GM19455 (cell line): ENCODE measurements at regions not wholly inside any gene's neighbourhood (a gene's known extent, or its start where the extent isn't known, plus 50 kb on each side); places are given as distances from the start of the nearest gene placed in this dataset.
"Not testable (repeated sequence)": the region's sequence is repeated elsewhere in the genome, so short reads cannot be mapped to it uniquely, and the experiment has no call there.

ENCODE experiments used
- ATAC-seq: cut with Tn5 transposase; IDR thresholded peaks from one replicate; pipeline ENCODE4 v1.9.1; 2021; ENCODE audit not compliant: unreplicated experiment

DNA sequence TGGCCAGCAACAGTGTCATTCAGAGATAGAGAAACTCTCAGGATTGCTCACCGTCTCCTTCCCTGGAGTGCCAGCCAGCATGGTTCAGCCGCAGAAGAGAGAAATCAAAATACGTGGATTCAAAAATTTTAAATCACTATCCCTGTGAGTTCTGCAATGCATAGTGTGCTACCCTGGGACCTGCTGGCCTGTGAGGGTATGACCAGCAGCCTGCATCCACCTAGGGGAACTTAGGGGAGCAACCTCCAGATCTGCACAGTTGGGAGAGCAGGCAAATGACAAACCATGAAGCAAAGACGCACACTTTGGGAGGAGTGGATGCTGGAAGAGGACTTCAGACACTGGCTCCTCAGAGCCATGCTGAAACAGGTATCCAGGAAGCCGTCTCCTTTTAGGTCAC, 639.3 kb downstream of the TNS3 start:
- ATAC-seq = no peak

DNA sequence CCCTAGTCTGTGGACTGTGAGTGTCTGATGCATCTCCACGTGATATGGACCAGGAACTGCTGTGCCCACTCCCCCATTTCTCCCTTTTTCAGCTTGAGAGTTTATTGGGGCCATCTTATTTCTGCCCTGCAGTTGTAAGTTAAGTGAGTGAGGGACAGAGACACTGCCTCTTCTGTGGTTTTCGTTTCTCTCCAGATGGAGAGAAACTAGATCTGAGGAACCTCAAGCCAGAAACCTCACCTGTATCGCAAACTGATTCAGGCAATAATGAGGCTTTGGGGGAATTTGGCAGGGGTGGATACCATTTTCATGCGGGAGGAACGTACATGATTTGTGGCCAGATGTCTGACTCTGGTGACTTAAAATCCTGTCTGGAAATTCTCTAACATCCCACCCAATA, 641.7 kb downstream of the TNS3 start:
- ATAC-seq = no peak

DNA sequence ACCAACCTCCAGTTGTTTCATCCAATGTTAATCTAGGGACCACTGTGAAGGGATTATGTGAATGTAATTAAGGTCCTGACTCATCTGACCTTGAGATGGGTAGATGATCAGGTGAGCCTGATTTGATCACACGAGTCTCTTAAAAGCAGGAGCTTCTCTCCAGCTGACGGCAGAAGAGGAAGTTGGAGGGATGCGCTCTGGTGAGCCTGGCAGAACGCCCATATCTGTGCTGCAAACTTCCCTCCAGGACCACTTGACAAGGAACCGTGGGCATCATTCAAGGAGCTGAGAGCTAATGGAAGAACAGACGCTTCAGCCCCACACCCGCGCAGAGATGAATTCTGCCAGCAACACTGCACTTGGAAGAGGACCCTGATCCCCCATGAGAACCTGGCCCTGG, 642.4 kb downstream of the TNS3 start:
- no peak for ATAC-seq

DNA sequence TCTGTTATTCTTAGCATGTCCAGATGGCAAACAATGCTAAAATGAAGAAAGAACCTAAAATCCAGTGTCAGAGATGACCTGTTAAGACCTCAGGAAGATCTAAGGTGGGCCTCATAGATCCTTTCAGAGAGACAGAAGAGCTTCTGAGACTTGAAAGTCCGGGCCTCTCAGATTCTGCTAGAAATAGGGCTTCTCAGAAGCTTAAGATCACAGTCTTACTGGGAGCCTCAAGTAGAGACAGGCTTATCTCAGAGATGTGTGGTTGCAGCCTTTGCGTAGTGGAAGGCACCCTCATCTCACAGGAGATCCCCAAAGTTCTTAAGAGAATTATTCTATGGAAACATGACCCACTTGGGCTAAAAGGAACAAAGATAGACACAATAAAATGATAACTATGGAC, 642.8 kb downstream of the TNS3 start:
- no peak for ATAC-seq

DNA sequence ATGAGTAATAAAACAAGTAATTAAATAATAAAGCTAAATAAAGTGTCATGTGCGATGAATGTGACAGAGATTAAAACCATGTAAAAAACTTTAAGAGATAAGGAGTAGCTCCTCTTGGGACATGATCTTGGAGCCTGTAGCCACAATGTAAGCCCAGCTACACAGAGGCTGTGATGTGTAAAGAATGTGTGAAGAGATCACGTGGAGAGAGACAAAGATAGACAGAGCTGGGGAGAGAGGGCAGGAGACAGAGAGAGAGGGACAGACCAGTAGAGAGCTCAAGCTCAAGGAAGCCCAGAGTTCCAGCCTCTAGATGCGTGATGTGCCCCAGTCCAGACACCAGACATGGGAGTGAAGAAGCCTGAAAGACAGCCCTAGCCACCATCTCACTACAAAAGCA, 644.1 kb downstream of the TNS3 start:
- ATAC-seq = no peak

DNA sequence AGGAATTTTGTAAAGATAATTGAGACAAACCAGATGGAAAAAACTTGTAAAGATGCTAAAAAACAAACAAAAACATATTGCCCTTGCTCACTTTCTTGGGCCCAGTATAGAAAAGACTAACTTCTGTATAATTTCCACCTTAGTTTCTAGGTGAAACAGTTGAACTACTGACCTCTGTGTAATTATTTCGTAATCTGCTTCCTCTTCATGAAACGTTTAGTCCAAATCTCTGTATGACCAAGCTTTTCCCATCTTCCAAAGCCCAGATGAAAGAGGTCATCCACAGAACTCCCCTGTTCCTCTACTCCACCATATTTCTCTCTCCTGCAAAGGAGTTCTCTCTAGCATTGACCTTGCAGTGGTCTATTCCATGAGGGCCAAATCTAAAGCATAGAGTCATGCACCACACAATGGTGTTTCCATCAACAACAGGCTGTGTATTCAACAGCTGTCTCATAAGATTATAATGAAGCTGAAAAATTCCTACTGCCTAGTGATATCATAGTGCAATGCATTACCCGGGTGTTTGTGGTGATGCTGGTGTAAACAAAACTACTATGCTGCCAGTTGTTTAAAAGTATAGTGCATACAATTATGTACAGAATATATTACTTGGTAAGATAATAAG, 647.6 kb downstream of the TNS3 start:
- no peak for ATAC-seq

DNA sequence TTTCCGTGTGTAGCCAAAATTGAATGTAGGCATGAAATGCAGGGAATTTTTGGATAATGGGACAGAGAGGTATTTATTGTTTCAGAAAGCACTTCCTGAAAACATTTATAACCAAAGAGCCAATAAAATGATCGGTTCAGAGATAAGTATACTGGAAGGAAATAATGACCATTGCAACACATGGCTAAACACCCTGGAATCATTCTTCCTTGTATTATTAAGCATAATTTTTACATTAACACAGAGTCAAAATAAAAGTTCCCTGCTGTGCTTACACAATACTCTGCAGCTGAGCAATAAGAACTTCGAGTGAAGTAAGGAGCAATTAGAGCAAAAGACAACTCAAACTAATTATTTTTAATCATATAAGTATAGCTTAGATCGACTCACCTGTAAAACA, 648.3 kb downstream of the TNS3 start:
- no peak for ATAC-seq

DNA sequence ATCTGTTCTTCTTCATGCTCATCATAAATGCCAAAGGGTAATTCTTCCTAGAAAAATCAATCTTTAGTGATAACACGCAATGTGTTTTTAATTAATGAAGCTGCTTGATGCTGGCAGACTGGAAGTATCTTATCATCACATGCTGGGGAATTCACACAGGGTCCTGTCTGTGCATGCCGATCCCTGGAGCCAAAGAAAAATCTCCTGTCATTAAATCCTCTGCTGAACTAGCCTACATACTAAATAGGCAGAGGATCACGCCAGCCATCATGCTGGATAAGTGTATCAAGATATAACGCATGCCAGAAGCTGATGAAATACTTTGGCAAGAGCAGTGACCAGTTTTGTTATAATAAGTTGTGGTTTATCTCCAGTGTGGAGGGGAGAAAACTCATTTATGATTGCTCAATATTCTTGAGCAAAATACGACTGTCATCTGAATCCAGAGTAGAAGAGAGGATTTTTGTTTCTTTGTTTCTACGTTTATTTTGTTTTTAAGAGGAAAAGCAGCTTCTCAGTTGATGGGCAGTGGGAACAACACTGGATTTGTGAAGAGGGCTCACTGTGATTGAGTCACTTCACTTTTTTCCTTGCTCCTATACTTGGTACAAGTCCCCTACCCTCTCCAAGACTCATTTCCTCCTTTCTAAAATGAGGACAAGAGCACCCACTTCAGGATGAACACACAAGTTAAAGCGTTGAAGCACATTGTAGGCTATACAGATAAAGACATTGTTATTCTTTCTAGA, 649.1 kb downstream of the TNS3 start:
- ATAC-seq = no peak

DNA sequence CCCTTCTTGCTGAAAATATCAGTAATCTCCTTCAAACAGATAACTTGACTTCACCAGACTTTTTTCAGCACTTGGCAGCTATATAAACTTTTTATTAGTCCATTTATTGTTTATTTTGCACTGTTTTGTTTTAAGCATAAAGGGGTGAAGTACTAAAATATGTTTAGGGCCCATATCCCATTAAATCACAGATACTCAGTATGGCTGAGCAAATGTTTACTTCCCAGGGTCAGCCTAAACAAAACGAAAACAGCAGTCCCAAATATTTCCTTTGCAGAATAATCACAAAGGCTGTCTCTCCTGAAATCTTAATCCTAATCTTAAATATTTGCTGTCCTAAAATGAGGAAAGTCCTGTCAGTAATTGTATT, 649.6 kb downstream of the TNS3 start:
- ATAC-seq = no peak

DNA sequence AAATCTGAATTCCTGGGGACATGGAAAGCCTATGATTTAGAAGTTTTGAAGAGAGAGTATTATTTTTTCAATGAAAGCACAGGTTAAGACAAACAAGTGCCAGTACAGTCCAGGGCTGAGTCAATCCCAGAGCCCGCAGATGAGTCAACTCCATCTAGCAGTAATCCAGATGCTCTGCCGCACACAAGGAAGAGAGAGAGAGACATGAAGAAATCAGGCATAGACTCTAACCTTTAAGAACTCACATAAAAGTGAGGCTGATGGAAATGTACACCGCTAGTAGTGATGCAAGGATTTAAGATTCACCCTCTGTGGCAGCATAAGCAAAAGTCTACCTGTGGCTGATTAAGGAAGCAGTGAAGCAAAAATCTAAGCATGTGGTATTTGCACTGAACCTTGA, 651.5 kb downstream of the TNS3 start:
- no peak for ATAC-seq

DNA sequence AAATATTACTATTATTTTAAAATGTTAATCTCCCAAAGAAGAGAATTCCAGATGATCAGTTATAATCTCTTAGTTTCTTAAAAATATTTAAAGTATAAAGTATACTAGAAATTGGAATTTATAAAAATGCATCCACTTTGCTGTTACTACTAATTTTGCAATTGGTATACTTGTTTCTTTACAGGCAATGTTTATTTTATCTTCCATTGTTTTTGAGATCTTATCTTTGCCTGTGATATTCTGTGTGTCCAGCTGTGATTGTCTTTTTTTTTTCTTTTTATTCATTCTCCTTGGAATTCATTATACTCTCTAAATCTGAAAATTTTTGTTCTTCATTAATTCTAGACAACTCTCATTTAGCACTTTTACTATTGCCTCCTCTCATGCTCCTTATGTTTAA, 652.6 kb downstream of the TNS3 start:
- ATAC-seq = no peak

DNA sequence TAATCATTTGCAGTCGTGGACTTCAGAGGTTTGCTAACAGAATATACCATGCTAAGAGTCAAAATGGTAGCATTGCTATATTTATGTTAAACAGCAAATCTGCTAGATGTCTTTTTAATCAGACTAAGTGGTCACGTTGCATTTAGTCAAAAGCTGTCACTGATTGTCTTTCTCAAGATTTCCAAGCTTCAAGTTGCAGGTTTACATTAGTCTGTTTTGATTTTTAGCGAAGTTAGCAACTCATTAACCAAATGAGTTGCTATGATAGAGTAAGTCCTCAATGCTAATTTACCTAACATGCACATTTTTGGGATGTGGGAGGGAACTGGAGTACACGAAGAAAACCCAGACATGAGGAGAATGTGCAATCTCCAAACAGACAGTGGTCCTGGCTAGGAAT, 653.2 kb downstream of the TNS3 start:
- no peak for ATAC-seq

DNA sequence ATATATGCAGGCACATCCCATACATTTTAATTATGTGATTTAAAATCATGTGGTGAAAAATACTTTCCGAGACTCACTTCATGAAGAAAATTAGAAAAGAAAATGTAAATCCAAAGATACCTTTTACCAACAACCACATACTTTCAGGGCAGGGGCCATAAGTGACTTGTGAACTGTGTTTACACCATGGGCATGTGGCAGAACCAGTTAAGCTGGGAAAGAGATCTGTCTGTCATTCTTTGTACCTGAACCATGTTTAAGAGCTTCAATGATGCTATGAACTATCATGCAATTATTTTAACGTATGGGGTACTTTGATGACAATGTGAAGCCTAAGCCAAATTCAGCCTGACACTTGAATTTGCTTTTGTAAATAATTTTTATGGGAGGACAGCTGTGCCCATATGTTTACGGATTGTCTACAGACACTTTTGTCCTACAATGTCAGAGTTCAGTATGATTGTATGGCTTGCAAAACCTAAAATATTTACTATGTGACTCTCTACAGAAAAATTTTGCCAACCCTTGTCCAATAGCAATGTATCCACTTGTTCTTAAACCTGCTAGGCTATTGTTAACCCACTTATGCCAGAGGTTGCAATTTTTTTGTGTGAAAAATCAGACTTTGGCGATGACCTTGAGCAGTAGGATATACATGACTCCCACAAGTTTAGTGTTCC, 654.6 kb downstream of the TNS3 start:
- no peak for ATAC-seq

DNA sequence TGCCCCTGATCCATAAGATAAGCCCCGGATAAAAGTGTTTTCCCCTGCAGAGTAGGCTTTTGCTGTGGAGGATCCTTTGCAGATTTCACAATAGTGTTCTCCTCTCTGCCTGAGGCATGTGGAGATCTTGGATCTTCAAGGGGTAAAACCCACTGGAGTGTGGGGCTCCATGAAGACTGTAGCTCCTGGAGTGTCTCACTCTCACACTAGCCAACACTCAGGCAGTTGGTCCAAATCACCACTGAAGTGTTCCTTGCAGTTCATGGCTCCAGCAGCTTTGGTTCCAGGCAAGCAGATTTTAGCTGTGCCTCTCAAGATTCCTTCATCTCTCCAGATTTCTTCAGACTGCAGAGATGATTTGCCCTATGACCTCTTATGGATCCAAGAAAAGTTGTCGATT, 665.3 kb downstream of the TNS3 start:
- no peak for ATAC-seq

DNA sequence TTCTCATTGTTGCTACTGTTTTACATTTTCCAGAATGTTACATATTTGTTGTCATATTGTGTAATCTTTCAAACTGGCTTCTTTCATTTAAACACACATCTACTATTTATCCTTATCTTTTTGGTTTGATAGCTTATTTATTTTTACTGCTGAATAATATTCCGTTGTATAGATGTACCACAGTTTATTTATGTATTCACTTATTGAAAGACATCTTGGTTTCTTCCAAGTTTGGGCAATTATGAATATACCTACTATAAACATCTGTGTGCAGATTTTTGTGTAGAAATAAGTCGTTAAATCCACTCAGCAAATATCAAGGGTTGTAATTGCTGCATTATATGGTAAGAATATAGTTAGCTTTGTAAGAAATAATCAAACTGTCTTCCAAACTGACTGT, 669.2 kb downstream of the TNS3 start:
- ATAC-seq = no peak

DNA sequence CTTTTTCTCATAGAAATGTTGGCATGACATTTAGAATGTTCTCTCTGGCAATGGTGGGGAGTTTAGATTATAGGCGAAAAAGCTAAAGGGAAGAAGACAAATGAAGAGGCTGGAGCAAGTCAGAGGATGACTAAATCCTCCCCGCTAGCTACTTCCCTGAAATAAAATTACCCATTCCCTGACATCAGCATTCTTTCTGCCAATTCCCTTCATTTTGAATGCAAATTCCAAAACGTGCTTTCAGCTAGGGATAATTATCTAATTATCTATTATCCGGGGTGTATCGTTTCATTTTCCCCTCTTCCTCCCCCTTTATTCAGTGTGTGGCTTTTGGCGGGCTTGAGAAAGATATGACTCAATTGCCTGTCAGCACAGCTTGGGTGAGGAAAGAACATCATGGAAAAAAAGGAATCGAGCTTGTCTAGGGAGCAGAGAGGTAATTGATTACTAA, 672.3 kb downstream of the TNS3 start:
- no peak for ATAC-seq

DNA sequence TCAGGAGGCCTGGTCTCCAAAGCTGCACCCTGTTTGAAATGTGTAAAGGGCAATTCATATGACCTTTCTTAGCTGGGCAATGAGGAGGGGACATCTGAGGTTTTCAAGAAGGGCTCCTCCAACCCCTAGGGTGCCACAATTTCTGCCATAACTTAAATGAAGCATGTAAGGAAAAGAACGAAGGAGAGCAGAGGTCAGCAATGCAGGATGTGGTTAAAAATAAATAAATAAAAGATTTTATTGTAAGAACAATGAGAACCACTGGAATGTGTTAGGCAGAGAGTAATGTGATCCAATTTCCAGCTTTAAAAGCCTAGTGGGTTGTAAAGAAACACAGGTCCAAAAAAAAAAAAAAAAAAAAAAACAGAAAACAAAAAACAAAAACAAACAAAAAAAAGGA, 673.1 kb downstream of the TNS3 start:
- ATAC-seq = no peak

DNA sequence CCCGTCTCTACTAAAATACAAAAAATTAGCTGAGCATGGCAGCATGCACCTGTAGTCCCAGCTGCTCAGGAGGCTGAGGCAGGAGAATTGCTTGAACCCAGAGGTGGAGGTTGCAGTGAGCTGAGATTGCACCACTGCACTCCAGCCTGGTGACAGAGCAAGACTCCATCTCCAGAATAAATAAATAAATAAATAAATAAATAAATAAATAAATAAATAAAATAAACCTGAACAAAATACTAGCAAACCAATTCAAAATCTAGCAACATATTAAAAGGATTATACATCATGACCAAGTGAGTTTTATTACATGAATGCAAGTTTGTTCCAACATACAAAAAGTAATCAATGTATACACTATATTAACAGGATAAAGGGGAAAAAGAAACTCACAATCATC, 677.4 kb downstream of the TNS3 start:
- ATAC-seq = not testable (repeated sequence)

DNA sequence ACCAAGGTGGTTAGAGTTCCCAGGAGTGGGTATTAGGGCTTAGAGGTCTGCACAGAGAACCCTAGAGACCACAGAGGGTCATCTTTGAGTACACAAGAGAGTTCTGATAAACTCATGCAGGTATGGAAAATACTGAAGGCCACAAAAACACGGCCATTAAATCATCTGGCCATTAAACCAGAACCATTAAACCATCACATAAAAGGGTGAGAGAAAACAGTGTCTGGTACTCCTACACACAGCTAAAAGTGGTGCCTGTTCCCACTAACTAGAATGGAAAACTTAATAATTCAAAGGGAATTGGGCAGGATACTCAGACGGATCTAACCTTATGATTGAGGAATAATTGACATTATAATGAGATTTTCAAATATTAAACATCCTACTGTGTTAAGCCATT, 679.4 kb downstream of the TNS3 start:
- ATAC-seq = no peak

DNA sequence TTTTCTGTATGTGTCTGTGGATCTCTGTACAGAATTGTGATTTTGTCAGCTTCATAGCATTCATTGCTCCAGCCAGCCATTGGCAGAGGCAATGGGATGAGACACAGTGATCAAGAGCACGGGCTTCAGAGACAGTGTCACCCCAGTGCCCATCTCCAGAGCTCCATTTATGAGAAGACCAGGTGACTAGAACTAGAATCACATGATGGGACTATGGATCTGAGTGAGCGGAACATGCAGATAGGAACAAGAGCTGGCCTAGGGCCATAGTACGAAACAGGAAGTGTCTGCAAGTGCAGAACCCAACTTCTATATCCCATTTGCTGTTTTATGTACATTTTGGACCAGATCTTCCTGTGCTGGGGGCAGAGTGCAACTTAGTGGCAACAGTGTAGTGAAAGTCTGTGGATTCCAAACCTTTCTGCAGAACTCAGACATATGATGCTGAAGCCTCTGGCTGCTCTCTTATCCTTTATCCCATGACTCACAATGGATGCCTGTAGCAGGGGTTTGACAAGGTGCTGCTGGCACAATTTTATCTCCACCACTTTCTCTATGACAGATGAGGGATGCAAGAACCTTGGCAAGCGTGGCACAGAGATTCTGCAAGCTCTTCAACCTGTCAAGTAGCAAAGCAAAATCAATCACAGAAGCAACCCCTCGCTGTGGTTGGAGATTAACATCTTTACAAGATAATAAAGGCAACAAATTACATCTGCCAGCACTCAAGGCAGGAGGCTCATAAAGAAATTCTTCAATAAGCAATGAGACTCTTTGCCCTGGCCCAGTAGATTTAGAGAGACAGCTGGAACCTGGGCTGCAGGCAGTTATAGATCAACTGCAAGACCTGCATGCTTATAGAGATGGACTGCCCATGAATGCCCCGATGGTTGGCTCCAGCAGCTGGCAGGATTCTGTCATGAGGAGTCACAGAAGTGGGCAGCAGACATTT, 681.3 kb downstream of the TNS3 start:
- no peak for ATAC-seq

DNA sequence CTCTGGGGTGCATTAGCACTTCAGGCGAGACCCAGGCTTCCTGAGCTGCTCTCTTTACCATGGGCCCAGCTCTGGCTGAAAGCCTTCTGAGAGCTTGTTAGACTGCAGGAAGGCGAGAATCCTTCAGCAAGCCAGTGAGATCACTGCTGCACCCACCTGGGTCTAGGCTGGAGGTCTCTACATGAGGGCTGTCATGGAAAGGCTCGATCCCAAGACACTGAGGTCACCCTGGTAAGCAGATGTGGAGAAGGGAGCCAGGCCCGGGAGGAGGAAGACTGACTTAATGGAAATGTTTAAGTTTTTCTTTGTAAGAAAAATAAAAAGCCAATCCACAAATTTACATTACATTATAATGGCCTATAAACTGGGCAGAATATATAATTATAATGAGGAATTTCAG, 684.5 kb downstream of the TNS3 start:
- ATAC-seq = no peak
